HCT116 (cell line): ENCODE measurements at regions not wholly inside any gene's neighbourhood (a gene's known extent, or its start where the extent isn't known, plus 50 kb on each side); places are given as distances from the start of the nearest gene placed in this dataset.

ENCODE experiments used
- ATAC-seq: fragments of 200-7000 bp; cut with Tn5 transposase; 2 replicates; pipeline ENCODE4 v1.9.1; 2020; ENCODE audit warnings: mild to moderate bottlenecking, moderate library complexity
- BruUV-seq: library from RNA; stranded (reverse); fragments of 400-500 nt; replicated peaks from 2 replicates; lab custom pipeline; 2021; lab: Mats Ljungman, UMichigan
- CTCF ChIA-PET: fragments of 300-600 bp; sonication (Branson Sonifier 250); formaldehyde crosslinking; loops from one replicate; lab custom pipeline; 2021; ENCODE audit warnings: antibody characterized with exemption; lab: Charles Lee
- POLR2A ChIA-PET: fragments of 300-600, 350-600 bp; sonication (Branson Sonifier 250); formaldehyde crosslinking; loops from one replicate; lab custom pipeline; 2021; ENCODE audit warnings: antibody characterized with exemption; lab: Charles Lee
- RAD21 ChIA-PET, 2 experiments: fragments of 300-600 bp; sonication (Branson Sonifier 250); formaldehyde crosslinking; loops; one replicate each; lab custom pipeline; 2023; ENCODE audit warnings: low total read pairs in 2 of 2; ENCODE audit not compliant: uncharacterized antibody in 2 of 2, unreplicated experiment in 2 of 2, low non-redundant PET in 1 of 2; lab: Charles Lee
- DNase-seq: peaks from one replicate; pipeline ENCODE4 v3.0.0-alpha.2; 2010; ENCODE audit warnings: low read depth, low spot score
- H2AFZ ChIP-seq: fragments of 200-600 bp; shearing (Covaris generic), sonication (generic); 2 replicates; pipeline ENCODE4 v1.6.1; 2017; ENCODE audit warnings: low read depth, mixed run types, mixed read lengths, antibody characterized with exemption, low read length; ENCODE audit not compliant: poor library complexity, severe bottlenecking
- H3K27ac ChIP-seq: 2 replicates; pipeline ENCODE4 v1.5.1; 2012; ENCODE audit warnings: low read depth, low read length
- H3K27me3 ChIP-seq: fragments of 200-600 bp; sonication (generic); 2 replicates; pipeline ENCODE4 v1.6.1; 2016; ENCODE audit warnings: mixed run types, low read length, mixed read lengths; ENCODE audit not compliant: insufficient read depth
- H3K36me3 ChIP-seq, 2 experiments: fragments of 200-500 bp in 1 of 2; fragments of 200-600 bp in 1 of 2; sonication (Bioruptor generic) in 1 of 2; sonication (generic) in 1 of 2; 2 replicates each; pipeline versions ENCODE4 v1.5.1 to v1.6.1; 2014 to 2016; ENCODE audit warnings: low read length in 2 of 2, inconsistent platforms in 1 of 2, mixed read lengths in 1 of 2, mixed run types in 1 of 2; ENCODE audit not compliant: insufficient read depth in 2 of 2, control insufficient read depth in 1 of 2
- H3K4me1 ChIP-seq, 2 experiments: fragments of 200-600 bp in 1 of 2; sonication (generic) in 1 of 2; 2 replicates each; pipeline versions ENCODE4 v1.5.1 to v1.6.1; 2012 to 2017; ENCODE audit warnings: low read length in 2 of 2, inconsistent platforms in 1 of 2, mild to moderate bottlenecking in 1 of 2, mixed read lengths in 1 of 2, mixed run types in 1 of 2, moderate library complexity in 1 of 2; ENCODE audit not compliant: insufficient read depth in 2 of 2, control insufficient read depth in 1 of 2
- H3K4me2 ChIP-seq: fragments of 200-600 bp; sonication (generic); 2 replicates; pipeline ENCODE4 v1.6.1; 2017; ENCODE audit warnings: mixed run types, low read length, mixed read lengths
- H3K4me3 ChIP-seq, 2 experiments: fragments of 200-600 bp in 1 of 2; sonication (generic) in 1 of 2; replicated peaks in 1 of 2; 2 replicates each; pipeline ENCODE4 v1.5.1; 2011 to 2016; ENCODE audit warnings: low read length in 2 of 2, control low read depth in 1 of 2, low read depth in 1 of 2, mild to moderate bottlenecking in 1 of 2, mixed read lengths in 1 of 2, mixed run types in 1 of 2
- H3K79me2 ChIP-seq: fragments of 200-600 bp; sonication (generic); 2 replicates; pipeline ENCODE4 v1.6.1; 2017; ENCODE audit warnings: mild to moderate bottlenecking, mixed run types, low read length, moderate library complexity, mixed read lengths; ENCODE audit not compliant: insufficient read depth
- H3K9ac ChIP-seq: fragments of 200-600 bp; sonication (generic); 2 replicates; pipeline ENCODE4 v1.6.1; 2016; ENCODE audit warnings: low read length, mixed read lengths
- H3K9me2 ChIP-seq: fragments of 200-600 bp; sonication (generic), shearing (Covaris generic); 2 replicates; pipeline ENCODE4 v1.6.1; 2017; ENCODE audit warnings: mixed run types, mild to moderate bottlenecking, moderate library complexity; ENCODE audit not compliant: insufficient read depth
- H3K9me3 ChIP-seq, 2 experiments: fragments of 200-500 bp in 1 of 2; fragments of 200-600 bp in 1 of 2; sonication (Bioruptor generic) in 1 of 2; sonication (generic) in 1 of 2; 2 replicates each; pipeline ENCODE4 v1.6.1; 2014 to 2017; ENCODE audit warnings: low read length in 2 of 2, mixed read lengths in 2 of 2, inconsistent platforms in 1 of 2, low read depth in 1 of 2, mild to moderate bottlenecking in 1 of 2, mixed run types in 1 of 2, moderate library complexity in 1 of 2; ENCODE audit not compliant: control insufficient read depth in 1 of 2, insufficient read depth in 1 of 2
- H4K20me1 ChIP-seq: fragments of 200-600 bp; sonication (generic), shearing (Covaris generic); 2 replicates; pipeline ENCODE4 v1.6.1; 2017; ENCODE audit warnings: mixed run types, mild to moderate bottlenecking, moderate library complexity; ENCODE audit not compliant: insufficient read depth
- CBX3 ChIP-seq: IDR thresholded peaks from 2 replicates; pipeline ENCODE4 v1.6.1; 2012; ENCODE audit warnings: low read depth
- CEBPB ChIP-seq: IDR thresholded peaks from 2 replicates; pipeline ENCODE4 v1.6.1; 2012; ENCODE audit warnings: low read depth
- EGR1 ChIP-seq: IDR thresholded peaks from 2 replicates; pipeline ENCODE4 v1.6.1; 2012; ENCODE audit warnings: low read depth
- SP1 ChIP-seq: IDR thresholded peaks from 2 replicates; pipeline ENCODE4 v1.6.1; 2012; ENCODE audit warnings: low read depth
- intact Hi-C: fragments of 100-400 bp; cut with micrococcal nuclease; formaldehyde crosslinking; loops from 2 replicates; pipeline ENCODE4 v1.10.0; 2022
- TF ChIP-seq, protein P1 (sequence below): IDR thresholded peaks from 2 replicates; pipeline ENCODE4 v1.6.1; 2012; ENCODE audit warnings: low read depth
- TF ChIP-seq, protein P2 (sequence below): IDR thresholded peaks from 2 replicates; pipeline ENCODE4 v1.6.1; 2012

DNA sequence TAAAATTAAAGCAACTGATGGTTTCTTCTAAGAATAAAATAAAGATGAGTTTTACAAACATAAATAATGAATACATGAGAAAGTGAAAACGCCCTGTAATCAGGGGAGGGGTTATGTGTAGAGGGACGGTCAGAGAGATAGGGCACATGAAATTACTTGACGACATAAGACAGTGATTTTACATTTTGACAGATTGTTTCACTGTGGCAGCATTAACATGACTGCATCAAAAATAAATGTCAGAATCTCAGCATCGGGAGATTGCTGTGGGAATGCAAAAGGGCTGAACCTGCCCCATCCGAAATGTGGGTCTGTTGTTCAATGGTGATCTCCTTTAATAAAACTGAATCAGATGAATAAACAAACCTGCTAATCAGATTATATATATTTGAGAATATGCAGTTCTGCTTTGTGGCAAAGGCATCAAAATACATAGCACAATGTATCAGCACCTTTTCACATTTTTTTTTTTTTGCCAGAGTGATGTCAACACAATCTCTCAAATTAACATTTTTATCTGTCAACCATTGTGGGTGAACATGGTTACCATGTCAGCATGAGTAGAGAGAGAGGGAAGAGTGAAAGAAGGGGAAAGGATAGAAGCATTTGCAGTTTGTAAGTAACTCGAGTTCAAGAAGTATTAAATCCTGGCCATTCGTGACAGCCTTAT is 177.1 kb upstream of the MAN1A1 start:
- no peak overlapping the region for H3K4me3 ChIP-seq
- no peaks in the 10 kb centered on the region for H3K9me3 ChIP-seq
- intact Hi-C loops = no loop called here
- no peak for ATAC-seq
- no peak overlapping the region for H3K9ac ChIP-seq
- BruUV-seq = no TSS peak
- TF ChIP-seq CBX3 = no peak
- TF ChIP-seq, protein P1, sequence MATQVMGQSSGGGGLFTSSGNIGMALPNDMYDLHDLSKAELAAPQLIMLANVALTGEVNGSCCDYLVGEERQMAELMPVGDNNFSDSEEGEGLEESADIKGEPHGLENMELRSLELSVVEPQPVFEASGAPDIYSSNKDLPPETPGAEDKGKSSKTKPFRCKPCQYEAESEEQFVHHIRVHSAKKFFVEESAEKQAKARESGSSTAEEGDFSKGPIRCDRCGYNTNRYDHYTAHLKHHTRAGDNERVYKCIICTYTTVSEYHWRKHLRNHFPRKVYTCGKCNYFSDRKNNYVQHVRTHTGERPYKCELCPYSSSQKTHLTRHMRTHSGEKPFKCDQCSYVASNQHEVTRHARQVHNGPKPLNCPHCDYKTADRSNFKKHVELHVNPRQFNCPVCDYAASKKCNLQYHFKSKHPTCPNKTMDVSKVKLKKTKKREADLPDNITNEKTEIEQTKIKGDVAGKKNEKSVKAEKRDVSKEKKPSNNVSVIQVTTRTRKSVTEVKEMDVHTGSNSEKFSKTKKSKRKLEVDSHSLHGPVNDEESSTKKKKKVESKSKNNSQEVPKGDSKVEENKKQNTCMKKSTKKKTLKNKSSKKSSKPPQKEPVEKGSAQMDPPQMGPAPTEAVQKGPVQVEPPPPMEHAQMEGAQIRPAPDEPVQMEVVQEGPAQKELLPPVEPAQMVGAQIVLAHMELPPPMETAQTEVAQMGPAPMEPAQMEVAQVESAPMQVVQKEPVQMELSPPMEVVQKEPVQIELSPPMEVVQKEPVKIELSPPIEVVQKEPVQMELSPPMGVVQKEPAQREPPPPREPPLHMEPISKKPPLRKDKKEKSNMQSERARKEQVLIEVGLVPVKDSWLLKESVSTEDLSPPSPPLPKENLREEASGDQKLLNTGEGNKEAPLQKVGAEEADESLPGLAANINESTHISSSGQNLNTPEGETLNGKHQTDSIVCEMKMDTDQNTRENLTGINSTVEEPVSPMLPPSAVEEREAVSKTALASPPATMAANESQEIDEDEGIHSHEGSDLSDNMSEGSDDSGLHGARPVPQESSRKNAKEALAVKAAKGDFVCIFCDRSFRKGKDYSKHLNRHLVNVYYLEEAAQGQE = no peak
- no peak for TF ChIP-seq SP1
- TF ChIP-seq, protein P2, sequence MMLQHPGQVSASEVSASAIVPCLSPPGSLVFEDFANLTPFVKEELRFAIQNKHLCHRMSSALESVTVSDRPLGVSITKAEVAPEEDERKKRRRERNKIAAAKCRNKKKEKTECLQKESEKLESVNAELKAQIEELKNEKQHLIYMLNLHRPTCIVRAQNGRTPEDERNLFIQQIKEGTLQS = no peak
- TF ChIP-seq CEBPB = no peak
- no peak for TF ChIP-seq EGR1
- H3K27me3 ChIP-seq = no peaks in the 10 kb centered on the region
- no peak overlapping the region for H3K4me2 ChIP-seq
- ChIA-PET CTCF (no interaction called here), POLR2A (no interaction called here), RAD21 (no interaction called here)
- DNase-seq = no peak
- H3K27ac ChIP-seq = no peak overlapping the region
- H3K9me2 ChIP-seq = no peaks in the 10 kb centered on the region
- H3K36me3 ChIP-seq = no peaks in the 10 kb centered on the region
- no peaks in the 10 kb centered on the region for H3K79me2 ChIP-seq
- H3K4me1 ChIP-seq = 0 out of 4 replicates have a peak, but pooled peaks cover 0 to 3% of the 10 kb centered on the region in 2 experiments
- peak overlapping the region; percentile 19 for H2AFZ ChIP-seq
- H4K20me1 ChIP-seq = no peaks in the 10 kb centered on the region
